Tibial nerve (tissue), 4 donors: ENCODE measurements at regions not wholly inside any gene's neighbourhood (a gene's known extent, or its start where the extent isn't known, plus 50 kb on each side); places are given as distances from the start of the nearest gene placed in this dataset.

ENCODE experiments used
- CTCF ChIP-seq, 5 experiments: fragments of 200-600 bp in 3 of 5; fragments of 450-650 bp in 2 of 5; sonication (generic) in 3 of 5; IDR thresholded peaks; one replicate each; pipeline ENCODE4 v1.5.1; 2016 to 2019; ENCODE audit warnings: antibody characterized with exemption in 5 of 5, mild to moderate bottlenecking in 3 of 5, moderate library complexity in 2 of 5
- EP300 ChIP-seq, 2 donors: sonication (generic); formaldehyde crosslinking; IDR thresholded peaks; one replicate each; pipeline ENCODE4 v1.6.1; 2017; ENCODE audit warnings: antibody characterized with exemption in 2 of 2, mild to moderate bottlenecking in 1 of 2
- POLR2A ChIP-seq, 2 donors: fragments of 450-650 bp; IDR thresholded peaks; one replicate each; pipeline ENCODE4 v1.6.1; 2017; ENCODE audit warnings: antibody characterized with exemption in 2 of 2, mild to moderate bottlenecking in 2 of 2, moderate library complexity in 2 of 2

DNA sequence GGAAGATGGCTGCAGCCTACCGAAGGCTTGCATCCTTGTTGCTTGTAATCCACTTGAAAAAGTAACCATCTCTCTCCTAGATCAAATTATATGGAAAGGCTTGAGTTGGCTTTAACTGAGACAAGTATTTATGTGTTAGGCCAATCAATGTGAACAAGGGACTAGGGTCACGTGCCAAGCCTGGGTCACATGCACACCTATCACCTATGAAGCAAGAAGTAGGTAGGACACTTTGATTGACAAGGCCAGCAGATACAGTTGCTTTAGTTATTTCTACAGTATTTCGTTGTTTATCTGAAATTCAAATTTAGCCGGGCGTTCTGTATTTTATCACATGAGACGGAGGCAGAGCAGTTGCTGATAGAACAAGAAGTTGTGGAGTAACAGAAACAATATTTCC, 212.3 kb upstream of the OTX2 start:
- TF ChIP-seq POLR2A (IDR thresholded peaks at IDR 0.05) (no peak), CTCF (IDR thresholded peaks at IDR 0.05) (no peak), EP300 (IDR thresholded peaks at IDR 0.05) (no peak)
